HepG2 (cell line): ENCODE measurements at regions not wholly inside any gene's neighbourhood (a gene's known extent, or its start where the extent isn't known, plus 50 kb on each side); places are given as distances from the start of the nearest gene placed in this dataset.

Experiments
- ATAC-seq: fragments of 200-7000 bp; cut with Tn5 transposase; 3 replicates; pipeline ENCODE4 v1.9.1; 2020; ENCODE audit warnings: mild to moderate bottlenecking, moderate library complexity
- BruUV-seq: library from RNA; stranded (reverse); fragments of 400-500 nt; replicated peaks from 2 replicates; lab custom pipeline; 2021; lab: Mats Ljungman, UMichigan
- CTCF ChIA-PET: fragments of 300-600 bp; formaldehyde crosslinking; extraction: SDS; loops from one replicate; lab custom pipeline; 2021; ENCODE audit warnings: low total read pairs, inconsistent platforms, low intra/inter-chr PET ratio; lab: Yijun Ruan, JAX
- POLR2A ChIA-PET: fragments of 350-600 bp; sonication (Branson Sonifier 250); formaldehyde crosslinking; loops from one replicate; lab custom pipeline; 2020; ENCODE audit warnings: antibody characterized with exemption, inconsistent platforms; lab: Yijun Ruan, JAX
- DNase-seq: peaks from one replicate; pipeline ENCODE4 v3.0.0-alpha.2; 2015; ENCODE audit warnings: low spot score
- FAIRE-seq: peaks from 3 replicates; lab custom pipeline; 2011; peaks lifted over from hg19 to GRCh38; lab: Jason Lieb, UNC
- H2AFZ ChIP-seq: one replicate; pipeline ENCODE4 v1.6.1; 2011; ENCODE audit warnings: low read length, inconsistent platforms
- H3K27ac ChIP-seq: fragments of 300-600 bp; 3 replicates; pipeline ENCODE4 v1.8.0; 2011; ENCODE audit warnings: mixed run types, mild to moderate bottlenecking, mixed read lengths, low read length, inconsistent platforms; ENCODE audit not compliant: insufficient read depth; ENCODE audit errors: extremely low read length
- H3K27me3 ChIP-seq, 2 experiments: fragments of 200-600 bp in 1 of 2; 2 replicates in 1 of 2; 3 replicates in 1 of 2; pipeline versions ENCODE4 v1.6.0 to v1.8.0; 2011; ENCODE audit warnings: low read length in 2 of 2, mild to moderate bottlenecking in 2 of 2, moderate library complexity in 2 of 2, inconsistent platforms in 1 of 2; ENCODE audit not compliant: insufficient read depth in 2 of 2, control insufficient read depth in 1 of 2
- H3K36me3 ChIP-seq, 2 experiments: fragments of 200-600 bp in 1 of 2; replicated peaks in 1 of 2; 2 replicates in 1 of 2; 3 replicates in 1 of 2; pipeline versions ENCODE4 v1.5.1 to v1.8.0; 2011; ENCODE audit warnings: low read length in 2 of 2, inconsistent platforms in 1 of 2; ENCODE audit not compliant: insufficient read depth in 2 of 2, control insufficient read depth in 1 of 2
- H3K4me1 ChIP-seq: 2 replicates; pipeline ENCODE4 v1.5.1; 2012; ENCODE audit warnings: low read length, inconsistent platforms; ENCODE audit not compliant: insufficient read depth
- H3K4me2 ChIP-seq: 2 replicates; pipeline ENCODE4 v1.6.0; 2011; ENCODE audit warnings: low read depth, low read length, inconsistent platforms
- H3K4me3 ChIP-seq, 3 experiments: fragments of 200-600 bp in 1 of 3; sonication (generic), shearing (Covaris generic) in 1 of 3; replicated peaks in 1 of 3; 2 replicates each; pipeline ENCODE4 v1.5.1; 2011 to 2016; ENCODE audit warnings: low read length in 3 of 3, inconsistent platforms in 2 of 3, low read depth in 2 of 3, mild to moderate bottlenecking in 2 of 3, control low read depth in 1 of 3, mixed read lengths in 1 of 3; ENCODE audit not compliant: insufficient read depth in 1 of 3
- H3K79me2 ChIP-seq: one replicate; pipeline ENCODE4 v1.6.1; 2011; ENCODE audit warnings: low read length, inconsistent platforms; ENCODE audit not compliant: insufficient read depth
- H3K9ac ChIP-seq: 2 replicates; pipeline ENCODE4 v1.6.0; 2011; ENCODE audit warnings: mild to moderate bottlenecking, low read depth, low read length, inconsistent platforms; ENCODE audit not compliant: insufficient read depth
- H3K9me3 ChIP-seq: 2 replicates; pipeline ENCODE4 v1.5.1; 2012; ENCODE audit warnings: mild to moderate bottlenecking, low read length
- H4K20me1 ChIP-seq: 2 replicates; pipeline ENCODE4 v1.6.0; 2011; ENCODE audit warnings: inconsistent platforms, mild to moderate bottlenecking, low read length, moderate library complexity; ENCODE audit not compliant: insufficient read depth
- ARHGAP35 ChIP-seq: sonication (generic); formaldehyde crosslinking; IDR thresholded peaks from 2 replicates; pipeline ENCODE4 v1.9.0; 2022; ENCODE audit warnings: mild to moderate bottlenecking, inconsistent platforms, moderate library complexity, missing genetic modification reagents, borderline replicate concordance
- ARNT ChIP-seq: fragments of 450-650 bp; IDR thresholded peaks from 2 replicates; pipeline ENCODE4 v1.6.1; 2017
- CC2D1A ChIP-seq: sonication (generic); formaldehyde crosslinking; IDR thresholded peaks from 2 replicates; pipeline ENCODE4 v1.8.1; 2023; ENCODE audit warnings: mild to moderate bottlenecking, missing genetic modification reagents
- MED1 ChIP-seq: sonication (generic); formaldehyde crosslinking; IDR thresholded peaks from 2 replicates; pipeline ENCODE4 v1.4.0; 2020; ENCODE audit warnings: missing genetic modification reagents
- MEIS2 ChIP-seq: sonication (generic); formaldehyde crosslinking; IDR thresholded peaks from 2 replicates; pipeline ENCODE4 v1.9.0; 2021; ENCODE audit warnings: mild to moderate bottlenecking, missing genetic modification reagents
- RERE ChIP-seq: IDR thresholded peaks from 2 replicates; pipeline ENCODE4 v1.6.1; 2016; ENCODE audit warnings: low read depth, missing genetic modification reagents, missing compliant biosample characterization
- SP1 ChIP-seq, 2 experiments: fragments of 450-650 bp in 1 of 2; sonication (generic) in 1 of 2; formaldehyde crosslinking in 1 of 2; IDR thresholded peaks; 2 replicates each; pipeline versions ENCODE4 v1.4.0 to v1.6.1; 2016 to 2020; ENCODE audit warnings: missing genetic modification reagents in 1 of 2
- UBTF ChIP-seq: sonication (generic); formaldehyde crosslinking; IDR thresholded peaks from 2 replicates; pipeline ENCODE4 v1.4.0; 2020; ENCODE audit warnings: mild to moderate bottlenecking, missing genetic modification reagents
- XBP1 ChIP-seq: sonication (generic); formaldehyde crosslinking; IDR thresholded peaks from 2 replicates; pipeline ENCODE4 v1.5.0; 2020; ENCODE audit warnings: missing genetic modification reagents
- ZMYM3 ChIP-seq: sonication (generic); formaldehyde crosslinking; IDR thresholded peaks from 2 replicates; pipeline ENCODE4 v1.5.1; 2020; ENCODE audit warnings: mild to moderate bottlenecking, missing genetic modification reagents
- ZNF3 ChIP-seq: IDR thresholded peaks from 2 replicates; pipeline ENCODE4 v1.7.0; 2017; ENCODE audit warnings: inconsistent platforms
- ZNF337 ChIP-seq: sonication (generic); formaldehyde crosslinking; IDR thresholded peaks from 2 replicates; pipeline ENCODE4 v1.5.1; 2020; ENCODE audit warnings: missing genetic modification reagents, low read depth, mild to moderate bottlenecking, borderline replicate concordance
- ZNF777 ChIP-seq: sonication (generic); formaldehyde crosslinking; IDR thresholded peaks from 2 replicates; pipeline ENCODE4 v1.4.0; 2020; ENCODE audit warnings: missing genetic modification reagents
- ZNF850 ChIP-seq: sonication (generic); formaldehyde crosslinking; conservative IDR thresholded peaks from 2 replicates; pipeline ENCODE4 v1.9.0; 2021; ENCODE audit warnings: mild to moderate bottlenecking, missing genetic modification reagents
- WGBS: methylation state at CpG from one replicate; pipeline ENCODE4 v1.1.6; 2017; ENCODE audit warnings: low lambda C conversion rate; 5-methylcytosine and 5-hydroxymethylcytosine counted together
- in situ Hi-C: cut with HindIII; loops from 2 replicates; pipeline ENCODE4 v1.10.0; 2017; ENCODE audit warnings: low pct_unique_long_range_greater_than_20kb; ENCODE audit not compliant: extremely low pct_ligation_motif_present
- intact Hi-C: fragments of 100-400 bp; cut with micrococcal nuclease; formaldehyde crosslinking; loops from one replicate; pipeline ENCODE4 v1.10.0; 2022; ENCODE audit not compliant: unreplicated experiment

DNA sequence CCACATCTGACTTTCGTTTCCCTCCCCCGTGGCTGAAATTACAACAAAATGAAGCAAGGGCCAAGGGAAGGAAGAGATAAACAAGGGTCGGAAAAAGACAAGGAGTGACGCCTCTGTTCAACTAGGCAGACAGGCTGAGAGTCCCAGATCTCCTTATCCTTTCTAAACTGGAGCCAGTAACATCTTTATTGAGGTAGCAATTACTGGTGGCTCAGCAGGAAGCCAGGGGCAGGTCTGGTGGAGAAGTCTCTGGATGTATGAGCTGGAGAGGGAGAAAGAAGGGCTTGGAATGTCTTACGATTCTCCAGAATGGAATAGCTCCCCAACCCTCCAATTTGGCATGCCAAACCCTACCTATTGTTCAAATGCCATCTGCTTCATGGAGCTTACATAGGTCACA lies 190.8 kb upstream of the BRINP1 start:
- intact Hi-C loops (no loop called here), in situ Hi-C loops (loop anchor here (10.0 kb wide), 1 partner anchor 795 kb away; no protein-coding TSS in a partner anchor)
- no peak for ATAC-seq
- H3K9me3 ChIP-seq, result no peaks in the 10 kb centered on the region
- H2AFZ ChIP-seq, result no peak overlapping the region
- no peak overlapping the region for H3K4me3 ChIP-seq
- no peaks in the 10 kb centered on the region; a peak in 1 of 5 replicates for H3K27me3 ChIP-seq
- no peak for DNase-seq
- ChIA-PET CTCF (no interaction called here), POLR2A (no interaction called here)
- no peak overlapping the region for H3K27ac ChIP-seq
- TF ChIP-seq SP1 (IDR thresholded peaks at IDR 0.05) (no peak), SP1 (CRISPR knock-in tag; IDR thresholded peaks at IDR 0.05) (no peak), ARHGAP35 (CRISPR knock-in tag) (no peak), MEIS2 (CRISPR knock-in tag) (no peak), ZNF850 (CRISPR knock-in tag) (no peak), ARNT (no peak), MED1 (no peak), UBTF (CRISPR knock-in tag) (no peak), ZNF337 (CRISPR knock-in tag) (no peak), XBP1 (CRISPR knock-in tag) (no peak), ZNF3 (no peak), ZMYM3 (no peak), ZNF777 (CRISPR knock-in tag) (no peak), CC2D1A (CRISPR knock-in tag) (no peak), RERE (CRISPR knock-in tag) (no peak)
- 5% methylated on average over 5 of the region's 5 CpGs for WGBS
- no peak overlapping the region for H3K4me2 ChIP-seq
- H3K79me2 ChIP-seq, result no peaks in the 10 kb centered on the region
- no peak overlapping the region for H3K9ac ChIP-seq
- no TSS peak for BruUV-seq
- H3K36me3 ChIP-seq, result no peaks in the 10 kb centered on the region
- H3K4me1 ChIP-seq, result no peaks in the 10 kb centered on the region
- no peaks in the 10 kb centered on the region for H4K20me1 ChIP-seq
- no peak for FAIRE-seq
